Trophoblast cell (in vitro differentiated cells and primary cell): ENCODE measurements at regions not wholly inside any gene's neighbourhood (a gene's known extent, or its start where the extent isn't known, plus 50 kb on each side); places are given as distances from the start of the nearest gene placed in this dataset.

Source experiments
- DNase-seq, 2 donors: peaks; one replicate each; pipeline ENCODE4 v3.0.0-alpha.2; 2016
- H2AFZ ChIP-seq: 2 replicates; pipeline ENCODE4 v1.6.1; 2013; ENCODE audit warnings: low read length, moderate library complexity, mild to moderate bottlenecking; ENCODE audit not compliant: insufficient read depth, poor library complexity
- H2AK5ac ChIP-seq: 2 replicates; pipeline ENCODE4 v1.6.1; 2013; ENCODE audit warnings: mild to moderate bottlenecking, low read length
- H2BK120ac ChIP-seq: 2 replicates; pipeline ENCODE4 v1.6.1; 2013; ENCODE audit warnings: low read length, mild to moderate bottlenecking, moderate library complexity; ENCODE audit not compliant: insufficient read depth, poor library complexity
- H2BK12ac ChIP-seq: 2 replicates; pipeline ENCODE4 v1.6.1; 2013; ENCODE audit warnings: mild to moderate bottlenecking, low read length, moderate library complexity
- H2BK5ac ChIP-seq: 2 replicates; pipeline ENCODE4 v1.6.1; 2013; ENCODE audit warnings: low read length, low read depth, moderate library complexity, mild to moderate bottlenecking; ENCODE audit not compliant: poor library complexity
- H3K14ac ChIP-seq: 2 replicates; pipeline ENCODE4 v1.6.1; 2013; ENCODE audit warnings: mild to moderate bottlenecking, low read length
- H3K18ac ChIP-seq: 2 replicates; pipeline ENCODE4 v1.6.1; 2013; ENCODE audit warnings: mild to moderate bottlenecking, low read length
- H3K23ac ChIP-seq: 2 replicates; pipeline ENCODE4 v1.6.1; 2013; ENCODE audit warnings: low read length
- H3K27ac ChIP-seq: 2 replicates; pipeline ENCODE4 v1.5.1; 2013; ENCODE audit warnings: low read depth, mild to moderate bottlenecking, inconsistent platforms, low read length, moderate library complexity
- H3K27me3 ChIP-seq: 2 replicates; pipeline ENCODE4 v1.6.1; 2013; ENCODE audit warnings: inconsistent platforms, mild to moderate bottlenecking, low read length, moderate library complexity; ENCODE audit not compliant: insufficient read depth
- H3K36me3 ChIP-seq, 2 experiments: 1 replicate in 1 of 2; 2 replicates in 1 of 2; pipeline ENCODE4 v1.6.1; 2013; ENCODE audit warnings: low read length in 2 of 2, mild to moderate bottlenecking in 2 of 2, moderate library complexity in 1 of 2; ENCODE audit not compliant: insufficient read depth in 2 of 2, control insufficient read depth in 1 of 2
- H3K4ac ChIP-seq: 2 replicates; pipeline ENCODE4 v1.6.1; 2013; ENCODE audit warnings: low read depth, mild to moderate bottlenecking, low read length, moderate library complexity
- H3K4me1 ChIP-seq, 2 experiments: 1 replicate in 1 of 2; 2 replicates in 1 of 2; pipeline ENCODE4 v1.6.1; 2013; ENCODE audit warnings: low read length in 2 of 2, mild to moderate bottlenecking in 2 of 2, moderate library complexity in 1 of 2; ENCODE audit not compliant: insufficient read depth in 2 of 2, control insufficient read depth in 1 of 2
- H3K4me2 ChIP-seq: 2 replicates; pipeline ENCODE4 v1.6.1; 2013; ENCODE audit warnings: inconsistent platforms, mild to moderate bottlenecking, low read length, moderate library complexity
- H3K4me3 ChIP-seq: 2 replicates; pipeline ENCODE4 v1.5.1; 2013; ENCODE audit warnings: mild to moderate bottlenecking, low read depth, low read length, inconsistent platforms
- H3K79me1 ChIP-seq: one replicate; pipeline ENCODE4 v1.6.1; 2013; ENCODE audit warnings: low read length
- H3K79me2 ChIP-seq: 2 replicates; pipeline ENCODE4 v1.6.1; 2013; ENCODE audit warnings: low read length, mild to moderate bottlenecking; ENCODE audit not compliant: control insufficient read depth, insufficient read depth, poor library complexity
- H3K9ac ChIP-seq: 2 replicates; pipeline ENCODE4 v1.6.1; 2013; ENCODE audit warnings: mild to moderate bottlenecking, low read length
- H3K9me3 ChIP-seq: 2 replicates; pipeline ENCODE4 v1.6.1; 2013; ENCODE audit warnings: low read depth, mild to moderate bottlenecking, control low read depth, inconsistent platforms, low read length; ENCODE audit not compliant: insufficient read depth
- H4K12ac ChIP-seq: 2 replicates; pipeline ENCODE4 v1.6.1; 2013; ENCODE audit warnings: low read depth, mild to moderate bottlenecking, low read length, moderate library complexity
- H4K8ac ChIP-seq: 2 replicates; pipeline ENCODE4 v1.6.1; 2013; ENCODE audit warnings: low read depth, mild to moderate bottlenecking, low read length, moderate library complexity
- H4K91ac ChIP-seq: one replicate; pipeline ENCODE4 v1.6.1; 2013; ENCODE audit warnings: low read depth, mild to moderate bottlenecking, low read length, moderate library complexity
- WGBS: extraction: QIAGEN DNeasy Blood & Tissue Kit; methylation state at CpG from one replicate; pipeline ENCODE4 v1.1.7; 2013; ENCODE audit warnings: missing lambda C conversion rate; ENCODE audit not compliant: insufficient read length, insufficient coverage; ENCODE audit errors: extremely low coverage; 5-methylcytosine and 5-hydroxymethylcytosine counted together

DNA sequence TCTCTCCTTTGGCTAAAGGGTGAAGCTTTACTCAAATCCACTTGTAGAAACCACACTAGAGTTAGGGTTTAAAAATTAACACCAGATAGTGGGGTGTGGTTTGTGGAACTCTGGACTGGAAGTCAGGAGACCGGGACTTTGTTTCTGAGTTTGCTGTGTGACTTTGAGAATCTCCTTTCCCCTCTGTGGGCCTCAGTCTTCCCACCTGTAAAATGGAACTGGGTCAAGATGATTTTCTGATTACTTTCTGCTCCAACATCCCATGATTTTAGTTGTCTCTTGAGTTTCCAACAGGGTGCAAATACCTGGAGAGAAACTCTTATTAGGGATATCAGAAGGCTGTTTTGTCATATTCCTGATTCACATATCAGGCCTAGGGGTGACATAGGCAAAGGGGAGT, 301.0 kb downstream of the MIAT start:
- no peak for DNase-seq
- no peaks in the 10 kb centered on the region for H3K79me1 ChIP-seq
- H3K18ac ChIP-seq: no peak overlapping the region
- no peak overlapping the region for H4K91ac ChIP-seq
- no peak overlapping the region for H2AFZ ChIP-seq
- no peaks in the 10 kb centered on the region for H3K4me1 ChIP-seq
- no peak overlapping the region for H3K9ac ChIP-seq
- no peak overlapping the region for H3K4ac ChIP-seq
- no peak overlapping the region for H3K14ac ChIP-seq
- no peak overlapping the region for H3K27ac ChIP-seq
- no CpG with 5 or more reads among the region's 1 CpG for WGBS
- no peaks in the 10 kb centered on the region for H3K9me3 ChIP-seq
- no peak overlapping the region for H3K4me3 ChIP-seq
- peaks cover 4% of the 10 kb centered on the region for H3K27me3 ChIP-seq
- H3K23ac ChIP-seq: no peak overlapping the region
- no peak overlapping the region for H2BK5ac ChIP-seq
- no peak overlapping the region for H2AK5ac ChIP-seq
- H3K36me3 ChIP-seq: no peaks in the 10 kb centered on the region
- no peaks in the 10 kb centered on the region for H3K79me2 ChIP-seq
- H3K4me2 ChIP-seq: no peak overlapping the region
- no peak overlapping the region for H2BK120ac ChIP-seq
- no peak overlapping the region for H2BK12ac ChIP-seq
- H4K12ac ChIP-seq: no peak overlapping the region
- no peak overlapping the region for H4K8ac ChIP-seq

DNA sequence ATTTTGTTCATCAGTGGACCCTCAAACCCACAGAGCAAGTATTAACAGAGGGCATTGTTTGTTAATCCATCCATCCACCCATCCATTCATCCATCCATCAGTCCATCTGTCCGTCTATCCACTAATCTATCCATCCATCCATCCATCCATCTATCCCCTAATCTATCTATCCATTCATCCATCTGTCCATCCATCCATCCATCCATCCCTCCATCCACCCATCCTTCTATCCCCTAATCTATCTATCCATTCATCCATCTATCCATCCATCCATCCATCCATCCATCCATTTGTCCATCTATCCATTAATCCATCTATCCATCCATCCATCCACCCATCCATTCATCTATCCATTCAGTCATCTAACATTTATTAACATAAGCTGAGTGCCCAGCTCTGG, 307.3 kb downstream of the MIAT start:
- Histone ChIP-seq H3K4ac (no peak overlapping the region), H2AK5ac (no peak overlapping the region), H3K4me1 (no peaks in the 10 kb centered on the region), H3K79me2 (no peaks in the 10 kb centered on the region), H3K23ac (no peak overlapping the region), H3K4me2 (no peak overlapping the region), H2BK5ac (no peak overlapping the region), H4K8ac (no peak overlapping the region), H3K14ac (no peak overlapping the region), H3K27ac (no peak overlapping the region), H4K91ac (no peak overlapping the region), H2BK12ac (no peak overlapping the region), H3K79me1 (no peaks in the 10 kb centered on the region), H2BK120ac (no peak overlapping the region), H3K9ac (no peak overlapping the region), H3K36me3 (no peaks in the 10 kb centered on the region), H3K27me3 (no peaks in the 10 kb centered on the region), H3K18ac (no peak overlapping the region), H2AFZ (no peak overlapping the region), H4K12ac (no peak overlapping the region), H3K4me3 (no peak overlapping the region), H3K9me3 (no peaks in the 10 kb centered on the region)
- WGBS: no CpG with 5 or more reads among the region's 1 CpG
- no peak for DNase-seq

DNA sequence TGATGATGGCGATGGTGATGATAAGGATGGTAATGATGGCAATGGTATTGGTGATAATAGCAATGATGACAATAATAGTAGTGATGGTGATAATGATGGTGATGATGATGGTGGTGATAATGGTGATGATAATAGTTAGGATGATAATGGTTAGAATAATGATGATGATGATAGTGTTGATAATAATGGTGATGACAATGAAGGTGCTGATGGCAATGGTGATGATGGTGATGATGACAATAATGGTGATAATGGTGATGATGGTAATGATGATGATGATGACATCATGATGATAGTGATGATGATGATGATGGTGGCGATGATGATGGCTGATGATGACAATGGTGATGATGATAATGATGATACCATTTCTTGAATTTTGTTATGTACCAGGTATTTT, 309.9 kb downstream of the MIAT start:
- H2AFZ ChIP-seq: no peak overlapping the region
- H3K36me3 ChIP-seq: no peaks in the 10 kb centered on the region
- H2BK5ac ChIP-seq: no peak overlapping the region
- H4K91ac ChIP-seq: no peak overlapping the region
- no peaks in the 10 kb centered on the region for H3K4me1 ChIP-seq
- no peak overlapping the region for H4K8ac ChIP-seq
- H3K18ac ChIP-seq: no peak overlapping the region
- no peak overlapping the region for H3K27ac ChIP-seq
- H3K4me3 ChIP-seq: no peak overlapping the region
- no peaks in the 10 kb centered on the region for H3K79me1 ChIP-seq
- no peak overlapping the region for H2BK12ac ChIP-seq
- H3K9me3 ChIP-seq: no peaks in the 10 kb centered on the region
- H3K4ac ChIP-seq: no peak overlapping the region
- H3K9ac ChIP-seq: no peak overlapping the region
- no peaks in the 10 kb centered on the region for H3K27me3 ChIP-seq
- no peaks in the 10 kb centered on the region for H3K79me2 ChIP-seq
- no peak overlapping the region for H2AK5ac ChIP-seq
- WGBS: 100% methylated on average over 1 of the region's 2 CpGs
- DNase-seq: no peak
- H3K4me2 ChIP-seq: no peak overlapping the region
- no peak overlapping the region for H3K14ac ChIP-seq
- H3K23ac ChIP-seq: no peak overlapping the region
- no peak overlapping the region for H4K12ac ChIP-seq
- no peak overlapping the region for H2BK120ac ChIP-seq

DNA sequence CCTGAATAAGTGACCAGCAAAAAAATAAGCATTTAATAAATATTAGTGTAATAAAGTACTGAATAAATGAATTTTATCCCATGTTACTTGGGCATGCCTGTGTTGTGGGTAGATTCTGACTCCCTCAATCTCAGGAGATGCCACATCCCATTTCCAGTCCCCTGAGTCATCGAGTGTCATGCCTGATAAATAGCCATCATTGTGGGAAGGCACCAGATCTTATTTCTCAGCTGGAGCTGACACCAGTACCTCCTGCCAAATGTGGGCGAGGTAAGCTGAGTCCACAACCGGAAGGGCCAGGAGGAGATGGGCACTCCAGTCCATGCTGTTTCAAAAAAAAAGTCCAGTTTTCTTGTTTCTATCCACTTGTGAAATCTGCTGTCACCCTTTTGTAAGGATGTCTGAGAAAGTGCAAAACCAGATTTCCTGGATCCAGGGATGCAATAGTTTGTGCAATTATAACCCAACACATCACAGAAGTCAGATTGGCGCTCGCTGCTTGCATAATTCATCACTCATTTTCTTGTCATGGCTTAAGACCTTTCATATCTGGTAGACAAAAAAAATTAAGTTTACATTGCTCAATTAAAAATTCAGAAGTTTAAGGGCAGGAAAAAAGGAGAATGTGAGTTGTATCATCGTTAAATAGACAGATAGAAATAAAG, 311.6 kb downstream of the MIAT start:
- no peak overlapping the region for H2AFZ ChIP-seq
- H3K4ac ChIP-seq: no peak overlapping the region
- H3K4me3 ChIP-seq: no peak overlapping the region
- no peaks in the 10 kb centered on the region for H3K4me1 ChIP-seq
- H3K9ac ChIP-seq: no peak overlapping the region
- H3K14ac ChIP-seq: no peak overlapping the region
- H2BK12ac ChIP-seq: no peak overlapping the region
- no peak overlapping the region for H4K8ac ChIP-seq
- WGBS: no CpG with 5 or more reads among the region's 6 CpGs
- H4K12ac ChIP-seq: no peak overlapping the region
- H3K79me1 ChIP-seq: no peaks in the 10 kb centered on the region
- H3K4me2 ChIP-seq: no peak overlapping the region
- H3K23ac ChIP-seq: no peak overlapping the region
- H2BK120ac ChIP-seq: no peak overlapping the region
- H3K27me3 ChIP-seq: no peaks in the 10 kb centered on the region
- no peaks in the 10 kb centered on the region for H3K79me2 ChIP-seq
- H3K27ac ChIP-seq: no peak overlapping the region
- no peaks in the 10 kb centered on the region for H3K9me3 ChIP-seq
- H3K18ac ChIP-seq: no peak overlapping the region
- H4K91ac ChIP-seq: no peak overlapping the region
- no peaks in the 10 kb centered on the region for H3K36me3 ChIP-seq
- no peak for DNase-seq
- H2AK5ac ChIP-seq: no peak overlapping the region
- H2BK5ac ChIP-seq: no peak overlapping the region
